Thyroid gland (tissue), 4 donors: ENCODE measurements at regions not wholly inside any gene's neighbourhood (a gene's known extent, or its start where the extent isn't known, plus 50 kb on each side); places are given as distances from the start of the nearest gene placed in this dataset.

Source experiments
- DNase-seq, 2 donors: peaks; one replicate each; pipeline ENCODE4 v3.0.0-alpha.2; 2019
- H3K27ac ChIP-seq, 3 donors: fragments of 200-600 bp; sonication (generic); 1 replicate in 2 of 3; 2 replicates in 1 of 3; pipeline ENCODE4 v1.5.1; 2016 to 2019; ENCODE audit warnings: mild to moderate bottlenecking in 1 of 3, moderate library complexity in 1 of 3
- H3K27me3 ChIP-seq: fragments of 200-600 bp; sonication (generic); one replicate; pipeline ENCODE4 v1.5.1; 2019
- H3K36me3 ChIP-seq, 2 donors: fragments of 200-600 bp; sonication (generic); one replicate each; pipeline ENCODE4 v1.5.1; 2016 to 2019
- H3K4me1 ChIP-seq, 2 donors: fragments of 200-600 bp; sonication (generic); one replicate each; pipeline ENCODE4 v1.5.1; 2017 to 2019
- H3K4me3 ChIP-seq, 3 donors: fragments of 200-600 bp; sonication (generic); replicated peaks in 1 of 3; 1 replicate in 2 of 3; 2 replicates in 1 of 3; pipeline ENCODE4 v1.5.1; 2016; ENCODE audit warnings: mild to moderate bottlenecking in 1 of 3
- H3K9me3 ChIP-seq: fragments of 200-600 bp; sonication (generic); one replicate; pipeline ENCODE4 v1.5.1; 2017
- POLR2A ChIP-seq, 2 donors: fragments of 450-650 bp; IDR thresholded peaks; one replicate each; pipeline ENCODE4 v1.6.1; 2017; ENCODE audit warnings: antibody characterized with exemption in 2 of 2, mild to moderate bottlenecking in 2 of 2, moderate library complexity in 1 of 2
- WGBS, 2 donors: methylation state at CpG; one replicate each; pipeline ENCODE4 v1.1.5; 2017; 5-methylcytosine and 5-hydroxymethylcytosine counted together
- intact Hi-C: fragments of 100-400 bp; cut with DNase I; formaldehyde crosslinking; loops from one replicate; pipeline ENCODE4 v1.15.1; 2023
- TF ChIP-seq, protein P1 (sequence below), 6 experiments: fragments of 200-600 bp in 3 of 6; fragments of 450-650 bp in 3 of 6; sonication (generic) in 3 of 6; IDR thresholded peaks; one replicate each; pipeline ENCODE4 v1.5.1; 2016 to 2019; ENCODE audit warnings: antibody characterized with exemption in 6 of 6, mild to moderate bottlenecking in 2 of 6, inconsistent platforms in 1 of 6, moderate library complexity in 1 of 6

DNA sequence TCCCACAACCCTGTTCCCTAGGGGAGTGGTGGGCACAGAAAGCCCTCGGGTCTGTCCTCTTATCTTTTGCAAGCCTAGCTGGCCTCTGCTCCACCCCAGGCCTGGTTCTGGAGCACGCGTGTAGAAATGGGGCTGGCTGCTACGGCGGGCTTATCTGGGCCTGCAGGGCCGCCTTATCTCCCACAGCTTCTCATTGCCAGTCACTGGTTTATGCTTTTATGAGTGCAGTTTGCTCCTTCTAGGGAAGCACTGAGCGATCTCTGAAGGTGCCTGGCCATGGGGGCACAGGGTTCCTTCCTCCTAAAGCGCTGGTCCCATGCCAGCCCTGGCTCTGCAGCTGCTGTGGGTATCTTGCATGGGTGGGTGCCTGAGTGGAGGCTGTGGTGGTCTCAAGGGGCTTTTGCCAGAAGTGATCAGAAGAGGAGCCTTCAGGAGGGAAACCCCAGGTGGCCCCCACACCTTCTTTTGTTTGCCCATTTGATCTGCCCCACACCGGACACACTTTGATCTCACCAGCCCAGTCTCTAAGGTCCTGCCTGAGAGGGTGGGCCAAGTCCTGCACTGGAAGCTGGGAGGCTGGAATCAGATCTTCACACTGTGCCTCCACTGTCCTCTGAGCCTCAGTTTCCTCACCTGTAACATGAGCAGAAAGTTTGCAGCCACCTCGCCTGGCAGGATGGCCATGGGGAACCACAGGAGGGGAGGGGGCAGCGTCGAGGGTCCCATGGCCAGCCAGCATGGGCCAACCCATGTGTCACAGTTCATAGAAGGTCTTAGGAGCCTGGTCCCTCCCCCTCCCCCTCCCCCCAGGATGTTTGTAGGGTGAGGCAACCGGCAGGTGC is 86.6 kb upstream of the FGF3 start:
- DNase-seq, result no peak
- H3K27me3 ChIP-seq, result no peaks in the 10 kb centered on the region
- TF ChIP-seq, protein P1, sequence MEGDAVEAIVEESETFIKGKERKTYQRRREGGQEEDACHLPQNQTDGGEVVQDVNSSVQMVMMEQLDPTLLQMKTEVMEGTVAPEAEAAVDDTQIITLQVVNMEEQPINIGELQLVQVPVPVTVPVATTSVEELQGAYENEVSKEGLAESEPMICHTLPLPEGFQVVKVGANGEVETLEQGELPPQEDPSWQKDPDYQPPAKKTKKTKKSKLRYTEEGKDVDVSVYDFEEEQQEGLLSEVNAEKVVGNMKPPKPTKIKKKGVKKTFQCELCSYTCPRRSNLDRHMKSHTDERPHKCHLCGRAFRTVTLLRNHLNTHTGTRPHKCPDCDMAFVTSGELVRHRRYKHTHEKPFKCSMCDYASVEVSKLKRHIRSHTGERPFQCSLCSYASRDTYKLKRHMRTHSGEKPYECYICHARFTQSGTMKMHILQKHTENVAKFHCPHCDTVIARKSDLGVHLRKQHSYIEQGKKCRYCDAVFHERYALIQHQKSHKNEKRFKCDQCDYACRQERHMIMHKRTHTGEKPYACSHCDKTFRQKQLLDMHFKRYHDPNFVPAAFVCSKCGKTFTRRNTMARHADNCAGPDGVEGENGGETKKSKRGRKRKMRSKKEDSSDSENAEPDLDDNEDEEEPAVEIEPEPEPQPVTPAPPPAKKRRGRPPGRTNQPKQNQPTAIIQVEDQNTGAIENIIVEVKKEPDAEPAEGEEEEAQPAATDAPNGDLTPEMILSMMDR (IDR thresholded peaks at IDR 0.05), result no peak
- TF ChIP-seq POLR2A (IDR thresholded peaks at IDR 0.05), result no peak
- no peaks in the 10 kb centered on the region for H3K9me3 ChIP-seq
- intact Hi-C loops, result no loop called here
- H3K27ac ChIP-seq, result no peak overlapping the region
- 87 to 89% methylated on average over 10 to 13 of the region's 13 CpGs for WGBS, 2 donors
- H3K36me3 ChIP-seq, result no peaks in the 10 kb centered on the region
- H3K4me1 ChIP-seq, result peaks cover 0 to 6% of the 10 kb centered on the region in 2 donors
- no peak overlapping the region for H3K4me3 ChIP-seq

DNA sequence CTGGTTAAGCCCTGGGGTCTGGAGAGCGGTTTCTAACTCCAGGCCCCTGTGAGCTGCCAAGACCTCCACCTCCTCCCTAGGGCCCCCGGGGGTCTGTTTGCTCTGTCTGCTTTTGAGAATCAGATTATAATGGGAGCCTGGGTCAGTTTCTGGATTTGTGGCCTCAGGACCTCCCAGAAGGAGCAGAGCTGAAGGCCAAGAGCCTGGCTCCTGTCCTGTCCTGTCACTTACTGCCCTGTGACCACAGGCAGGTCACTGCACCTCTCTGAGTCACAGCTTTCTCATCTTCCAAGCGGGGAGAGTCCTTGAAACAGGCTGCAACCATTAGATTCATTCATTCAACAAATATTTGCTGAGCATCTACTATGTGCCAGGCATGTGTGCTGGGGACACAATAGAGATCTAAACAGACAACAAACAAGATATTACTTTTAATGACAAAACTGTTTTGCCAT is 87.3 kb upstream of the FGF3 start:
- no peaks in the 10 kb centered on the region for H3K27me3 ChIP-seq
- no peak overlapping the region for H3K4me3 ChIP-seq
- H3K36me3 ChIP-seq, result no peaks in the 10 kb centered on the region
- 63 to 90% methylated on average over 2 of the region's 3 CpGs for WGBS, 2 donors
- no peak for DNase-seq
- H3K9me3 ChIP-seq, result no peaks in the 10 kb centered on the region
- peaks cover 0 to 6% of the 10 kb centered on the region in 2 donors for H3K4me1 ChIP-seq
- H3K27ac ChIP-seq, result no peak overlapping the region
- intact Hi-C loops, result no loop called here
- TF ChIP-seq, protein P1 (IDR thresholded peaks at IDR 0.05), result no peak
- TF ChIP-seq POLR2A (IDR thresholded peaks at IDR 0.05), result no peak

DNA sequence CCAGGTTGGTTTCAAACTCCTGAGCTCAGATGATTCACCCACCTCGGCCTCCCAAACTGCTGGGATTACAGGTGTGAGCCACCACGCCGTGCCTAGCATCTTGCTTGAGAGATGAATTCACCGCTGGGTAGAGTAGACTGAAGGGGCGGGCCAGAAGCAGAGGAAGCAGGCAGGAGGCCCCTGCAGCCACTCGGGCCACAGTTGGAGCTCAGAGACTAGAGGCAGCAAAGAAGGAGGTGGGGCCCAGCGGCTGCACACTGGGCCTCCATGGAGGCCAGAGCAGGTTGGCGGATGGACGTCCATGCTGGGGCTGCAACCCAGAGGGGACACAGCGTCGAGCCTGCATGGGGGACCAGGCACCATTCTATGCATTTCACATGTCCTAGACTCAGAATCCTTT is 88.4 kb upstream of the FGF3 start:
- no peaks in the 10 kb centered on the region for H3K9me3 ChIP-seq
- no peak overlapping the region for H3K4me3 ChIP-seq
- no peak overlapping the region for H3K27ac ChIP-seq
- no peaks in the 10 kb centered on the region for H3K27me3 ChIP-seq
- peaks cover 0 to 6% of the 10 kb centered on the region in 2 donors for H3K4me1 ChIP-seq
- DNase-seq, result no peak
- intact Hi-C loops, result no loop called here
- TF ChIP-seq POLR2A (IDR thresholded peaks at IDR 0.05), result no peak
- TF ChIP-seq, protein P1 (IDR thresholded peaks at IDR 0.05), result no peak
- whole genome bisulfite sequencing, 2 donors, result 79 to 86% methylated on average over 6 to 11 of the region's 11 CpGs
- H3K36me3 ChIP-seq, result no peaks in the 10 kb centered on the region

DNA sequence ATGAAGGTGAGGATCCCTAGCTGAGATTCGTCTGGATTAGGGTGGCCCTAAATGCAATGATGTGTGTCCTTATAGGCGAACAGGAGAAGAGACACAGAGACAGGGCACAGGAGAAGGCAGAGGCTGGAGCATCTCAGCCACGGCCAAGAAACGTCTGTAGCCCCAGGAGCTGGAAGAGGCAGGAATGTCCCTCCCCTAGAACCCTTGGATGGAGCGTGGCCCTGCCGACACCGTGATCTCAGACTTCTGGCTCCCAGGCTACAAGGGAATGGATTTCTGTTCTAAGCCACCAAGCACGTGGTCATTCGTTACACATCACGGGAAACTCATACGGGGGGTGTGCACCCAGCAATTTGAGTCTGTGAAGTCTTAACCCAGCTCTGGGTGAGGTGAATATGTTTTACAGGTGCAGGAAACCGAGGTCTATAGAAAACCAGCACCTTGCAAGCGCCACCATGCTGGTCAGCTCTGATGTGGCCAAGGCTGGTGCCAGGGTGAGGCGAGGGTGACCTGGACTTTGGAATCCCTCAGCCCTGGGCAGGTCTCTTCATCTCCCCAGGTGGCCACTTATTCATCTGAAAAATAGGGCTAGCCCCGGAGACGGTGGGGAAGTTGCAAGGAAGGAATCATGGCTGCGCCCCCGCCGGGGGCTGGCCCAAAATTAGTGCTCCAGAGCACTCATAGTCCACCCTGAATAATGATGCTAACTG is 89.5 kb upstream of the FGF3 start:
- H3K9me3 ChIP-seq, result no peaks in the 10 kb centered on the region
- H3K4me3 ChIP-seq, result no peak overlapping the region
- TF ChIP-seq POLR2A (IDR thresholded peaks at IDR 0.05), result no peak
- TF ChIP-seq, protein P1 (IDR thresholded peaks at IDR 0.05), result no peak
- peaks cover 0 to 6% of the 10 kb centered on the region in 2 donors for H3K4me1 ChIP-seq
- intact Hi-C loops, result no loop called here
- DNase-seq, result no peak
- WGBS, 2 donors, result 74 to 79% methylated on average over 19 of the region's 19 CpGs
- no peaks in the 10 kb centered on the region for H3K27me3 ChIP-seq
- no peaks in the 10 kb centered on the region for H3K36me3 ChIP-seq
- H3K27ac ChIP-seq, result no peak overlapping the region
